SK-N-SH (cell line): ENCODE measurements at regions not wholly inside any gene's neighbourhood (a gene's known extent, or its start where the extent isn't known, plus 50 kb on each side); places are given as distances from the start of the nearest gene placed in this dataset.

Experiments used
- CTCF ChIA-PET: fragments of 300-600, 350-600 bp; formaldehyde crosslinking; extraction: SDS; loops from one replicate; lab custom pipeline; 2021; lab: Yijun Ruan, JAX
- POLR2A ChIA-PET: fragments of 350-600 bp; sonication (Branson Sonifier 250); formaldehyde crosslinking; extraction: SDS; loops from one replicate; lab custom pipeline; 2020; ENCODE audit warnings: antibody characterized with exemption, inconsistent platforms; lab: Yijun Ruan, JAX
- DNase-seq: peaks from one replicate; pipeline ENCODE4 v3.0.0; 2012
- H2AFZ ChIP-seq: fragments of 200-600 bp; sonication (generic); 2 replicates; pipeline ENCODE4 v1.8.1; 2016; ENCODE audit warnings: antibody characterized with exemption, mild to moderate bottlenecking, low read depth
- H3F3A ChIP-seq: fragments of 200-600 bp; sonication (generic); replicated peaks from 2 replicates; pipeline ENCODE3; 2016; ENCODE audit warnings: antibody characterized with exemption, mild to moderate bottlenecking; ENCODE audit not compliant: insufficient read depth
- H3K27ac ChIP-seq, 2 experiments: fragments of 200-500 bp in 1 of 2; fragments of 200-600 bp in 1 of 2; sonication (Bioruptor generic) in 1 of 2; sonication (generic), shearing (Covaris generic) in 1 of 2; 2 replicates each; pipeline versions ENCODE4 v1.5.1 to v1.6.1; 2014 to 2016; ENCODE audit warnings: low read depth in 2 of 2, inconsistent platforms in 1 of 2, low read length in 1 of 2, mild to moderate bottlenecking in 1 of 2, mixed read lengths in 1 of 2
- H3K27me3 ChIP-seq: fragments of 200-600 bp; sonication (generic), shearing (Covaris generic); 2 replicates; pipeline ENCODE4 v1.6.1; 2016; ENCODE audit warnings: mixed run types; ENCODE audit not compliant: insufficient read depth
- H3K36me3 ChIP-seq, 2 experiments: fragments of 200-500 bp in 1 of 2; fragments of 200-600 bp in 1 of 2; sonication (Bioruptor generic) in 1 of 2; sonication (generic) in 1 of 2; replicated peaks in 1 of 2; 2 replicates each; pipeline versions ENCODE3 to v1.5.1; 2014 to 2016; ENCODE audit warnings: low read length in 1 of 2, mild to moderate bottlenecking in 1 of 2; ENCODE audit not compliant: insufficient read depth in 2 of 2, control insufficient read depth in 1 of 2
- H3K4me1 ChIP-seq, 2 experiments: fragments of 200-500 bp in 1 of 2; fragments of 200-600 bp in 1 of 2; sonication (Bioruptor generic) in 1 of 2; sonication (generic), shearing (Covaris generic) in 1 of 2; 2 replicates each; pipeline versions ENCODE4 v1.5.1 to v1.6.1; 2014 to 2016; ENCODE audit warnings: low read depth in 1 of 2, low read length in 1 of 2, mixed run types in 1 of 2; ENCODE audit not compliant: insufficient read depth in 2 of 2, control insufficient read depth in 1 of 2
- H3K4me2 ChIP-seq: fragments of 200-600 bp; sonication (generic), shearing (Covaris generic); 2 replicates; pipeline ENCODE4 v1.6.1; 2017; ENCODE audit warnings: mixed run types
- H3K4me3 ChIP-seq, 2 experiments: fragments of 200-500 bp in 1 of 2; fragments of 200-600 bp in 1 of 2; sonication (Bioruptor generic) in 1 of 2; sonication (generic), shearing (Covaris generic) in 1 of 2; 2 replicates each; pipeline versions ENCODE4 v1.5.1 to v1.8.1; 2014 to 2016; ENCODE audit warnings: low read depth in 2 of 2, inconsistent platforms in 1 of 2, low read length in 1 of 2, mild to moderate bottlenecking in 1 of 2, mixed read lengths in 1 of 2, moderate library complexity in 1 of 2
- H3K79me2 ChIP-seq: fragments of 200-600 bp; sonication (generic); 2 replicates; pipeline ENCODE4 v1.8.1; 2017; ENCODE audit warnings: mild to moderate bottlenecking; ENCODE audit not compliant: insufficient read depth
- H3K9ac ChIP-seq: fragments of 200-600 bp; sonication (generic); 2 replicates; pipeline ENCODE4 v1.6.1; 2017; ENCODE audit warnings: mixed run types
- H3K9me2 ChIP-seq: fragments of 200-600 bp; sonication (generic); 2 replicates; pipeline ENCODE4 v1.6.1; 2017; ENCODE audit warnings: mixed run types
- H3K9me3 ChIP-seq: fragments of 200-600 bp; sonication (generic); 2 replicates; pipeline ENCODE4 v1.6.1; 2017; ENCODE audit warnings: mixed run types, mild to moderate bottlenecking, moderate library complexity
- H4K20me1 ChIP-seq: fragments of 200-600 bp; sonication (generic); 2 replicates; pipeline ENCODE4 v1.6.1; 2017; ENCODE audit warnings: mild to moderate bottlenecking, mixed run types; ENCODE audit not compliant: insufficient read depth
- CHD2 ChIP-seq: fragments of 150-350 bp; IDR thresholded peaks from 2 replicates; pipeline ENCODE4 v1.6.1; 2018; ENCODE audit warnings: low read length; ENCODE audit not compliant: partially characterized antibody
- CTCF ChIP-seq: fragments of 200-600 bp; sonication (generic); IDR thresholded peaks from 2 replicates; pipeline ENCODE4 v1.6.1; 2017; ENCODE audit warnings: antibody characterized with exemption, mild to moderate bottlenecking, moderate library complexity
- FOSL2 ChIP-seq: IDR thresholded peaks from 2 replicates; pipeline ENCODE4 v1.4.0; 2012; ENCODE audit warnings: low read depth, mild to moderate bottlenecking, moderate library complexity, borderline replicate concordance
- FOXM1 ChIP-seq: IDR thresholded peaks from 2 replicates; pipeline ENCODE4 v1.4.0; 2012; ENCODE audit warnings: low read depth, mild to moderate bottlenecking
- MAX ChIP-seq: IDR thresholded peaks from 2 replicates; pipeline ENCODE4 v1.4.0; 2012; ENCODE audit warnings: low read depth
- MXI1 ChIP-seq: IDR thresholded peaks from 2 replicates; pipeline ENCODE4 v1.6.1; 2012; ENCODE audit warnings: mild to moderate bottlenecking, low read depth, low read length, improper control_type of control experiment
- NFIC ChIP-seq: IDR thresholded peaks from 2 replicates; pipeline ENCODE4 v1.4.0; 2012; ENCODE audit warnings: borderline replicate concordance
- PBX3 ChIP-seq: IDR thresholded peaks from 2 replicates; pipeline ENCODE4; 2012
- POLR2AphosphoS5 ChIP-seq: IDR thresholded peaks from 2 replicates; pipeline ENCODE4 v1.6.1; 2012; ENCODE audit warnings: low read depth, low read length
- RCOR1 ChIP-seq: fragments of 150-350 bp; IDR thresholded peaks from 2 replicates; pipeline ENCODE4 v1.6.1; 2017; ENCODE audit warnings: antibody characterized with exemption, low read length
- RFX5 ChIP-seq: IDR thresholded peaks from 2 replicates; pipeline ENCODE4 v1.6.1; 2012; ENCODE audit warnings: mild to moderate bottlenecking, improper control_type of control experiment, low read length
- SIN3A ChIP-seq: IDR thresholded peaks from 2 replicates; pipeline ENCODE4 v1.6.1; 2012; ENCODE audit warnings: low read depth, mild to moderate bottlenecking, low read length, moderate library complexity, borderline replicate concordance
- TAF1 ChIP-seq: IDR thresholded peaks from 2 replicates; pipeline ENCODE4 v1.6.1; 2012; ENCODE audit warnings: low read depth, mild to moderate bottlenecking, low read length, moderate library complexity, borderline replicate concordance
- TCF12 ChIP-seq: IDR thresholded peaks from 2 replicates; pipeline ENCODE4 v1.4.0; 2012
- USF2 ChIP-seq: fragments of 150-350 bp; IDR thresholded peaks from 2 replicates; pipeline ENCODE4 v1.6.1; 2017; ENCODE audit warnings: antibody characterized with exemption, low read length, low read depth, borderline replicate concordance
- YY1 ChIP-seq: IDR thresholded peaks from 2 replicates; pipeline ENCODE4 v1.4.0; 2012; ENCODE audit warnings: low read depth, mild to moderate bottlenecking
- WGBS: methylation state at CpG from one replicate; pipeline ENCODE4 v1.1.6; 2017; ENCODE audit warnings: low lambda C conversion rate; 5-methylcytosine and 5-hydroxymethylcytosine counted together
- TF ChIP-seq, protein P1 (sequence below): fragments of 150-350 bp; IDR thresholded peaks from 2 replicates; pipeline ENCODE4 v1.6.1; 2016; ENCODE audit warnings: mild to moderate bottlenecking, low read depth, low read length

DNA sequence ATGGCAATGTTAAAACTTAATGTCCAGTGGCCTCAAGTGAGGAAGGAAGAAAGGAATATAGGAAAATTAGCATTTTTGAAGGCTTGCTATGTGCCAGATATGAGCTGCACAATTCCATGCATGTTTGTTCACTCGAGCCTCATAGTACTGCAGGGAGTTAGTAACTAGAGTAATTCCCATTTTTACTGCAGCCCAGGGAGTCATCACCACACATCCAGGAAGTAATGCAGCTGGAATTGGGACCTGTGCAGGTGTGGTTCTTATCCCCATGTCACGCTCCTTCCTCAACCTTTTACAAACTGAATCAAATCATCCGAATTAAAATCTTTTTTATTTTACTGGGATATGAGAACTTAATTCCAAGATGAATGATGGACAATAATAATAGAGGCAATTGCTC, 149.5 kb upstream of the MAFB start:
- ChIA-PET CTCF (interaction anchor here (1.2 to 1.6 kb wide), 2 partner anchors 9 to 41 kb away, joined by 4 to 5 read pairs; no protein-coding TSS in a partner anchor), POLR2A (interaction anchor here (0.6 kb wide), 1 partner anchor 517 kb away, joined by 6 read pairs; no protein-coding TSS in a partner anchor)
- no peak for DNase-seq
- Histone ChIP-seq H3K79me2 (no peaks in the 10 kb centered on the region), H3K36me3 (no peaks in the 10 kb centered on the region), H2AFZ (no peak overlapping the region), H3K27me3 (no peaks in the 10 kb centered on the region), H3K4me3 (no peak overlapping the region), H3K9me2 (no peaks in the 10 kb centered on the region), H3K4me2 (no peak overlapping the region), H3K9ac (no peak overlapping the region), H3K9me3 (no peaks in the 10 kb centered on the region), H3K27ac (no peak overlapping the region), H4K20me1 (no peaks in the 10 kb centered on the region), H3K4me1 (no peaks in the 10 kb centered on the region), H3F3A (no peaks in the 10 kb centered on the region)
- WGBS, result 13% methylated on average over 3 of the region's 3 CpGs
- TF ChIP-seq, protein P1, sequence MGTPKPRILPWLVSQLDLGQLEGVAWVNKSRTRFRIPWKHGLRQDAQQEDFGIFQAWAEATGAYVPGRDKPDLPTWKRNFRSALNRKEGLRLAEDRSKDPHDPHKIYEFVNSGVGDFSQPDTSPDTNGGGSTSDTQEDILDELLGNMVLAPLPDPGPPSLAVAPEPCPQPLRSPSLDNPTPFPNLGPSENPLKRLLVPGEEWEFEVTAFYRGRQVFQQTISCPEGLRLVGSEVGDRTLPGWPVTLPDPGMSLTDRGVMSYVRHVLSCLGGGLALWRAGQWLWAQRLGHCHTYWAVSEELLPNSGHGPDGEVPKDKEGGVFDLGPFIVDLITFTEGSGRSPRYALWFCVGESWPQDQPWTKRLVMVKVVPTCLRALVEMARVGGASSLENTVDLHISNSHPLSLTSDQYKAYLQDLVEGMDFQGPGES, result no peak
- no peak for TF ChIP-seq POLR2AphosphoS5
- no peak for TF ChIP-seq YY1
- TF ChIP-seq TCF12, result no peak
- no peak for TF ChIP-seq TAF1
- no peak for TF ChIP-seq MAX
- TF ChIP-seq PBX3, result no peak
- TF ChIP-seq FOSL2, result no peak
- TF ChIP-seq RFX5, result no peak
- no peak for TF ChIP-seq MXI1
- TF ChIP-seq RCOR1, result no peak
- no peak for TF ChIP-seq CTCF
- no peak for TF ChIP-seq SIN3A
- no peak for TF ChIP-seq CHD2
- no peak for TF ChIP-seq USF2
- no peak for TF ChIP-seq FOXM1
- no peak for TF ChIP-seq NFIC
